DND-41 (cell line): ENCODE measurements at regions not wholly inside any gene's neighbourhood (a gene's known extent, or its start where the extent isn't known, plus 50 kb on each side); places are given as distances from the start of the nearest gene placed in this dataset.

Experiments
- EZH2 ChIP-seq: IDR thresholded peaks from 3 replicates; pipeline ENCODE4 v1.6.1; 2012; ENCODE audit warnings: borderline replicate concordance, low read depth, mild to moderate bottlenecking, moderate library complexity, low read length, inconsistent platforms; ENCODE audit not compliant: severe bottlenecking
- TF ChIP-seq, protein P1 (sequence below): IDR thresholded peaks from 2 replicates; pipeline ENCODE4 v1.5.1; 2012; ENCODE audit warnings: borderline replicate concordance, low read length, moderate library complexity, mild to moderate bottlenecking; ENCODE audit not compliant: poor library complexity, severe bottlenecking; ENCODE audit errors: extremely low read depth

DNA sequence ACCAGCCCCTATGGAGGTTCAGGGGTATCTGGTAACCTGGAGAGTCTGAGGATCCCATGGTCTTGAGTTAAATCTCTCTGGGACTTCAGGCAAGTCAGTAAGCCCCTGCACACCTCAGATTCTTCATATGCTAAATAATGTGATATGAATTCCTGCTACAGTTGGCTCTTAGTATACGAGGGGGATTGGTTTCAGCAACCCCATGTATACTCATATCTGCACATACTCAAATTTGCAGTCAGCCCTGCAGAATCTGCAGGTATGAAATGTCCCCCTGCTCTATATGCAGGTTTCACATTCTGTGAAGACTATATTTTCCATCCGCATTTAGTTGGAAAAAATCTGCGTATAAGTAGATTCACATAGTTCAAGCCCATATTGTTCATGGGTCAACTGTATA lies 136.6 kb downstream of the TOMM20 start:
- TF ChIP-seq, protein P1, sequence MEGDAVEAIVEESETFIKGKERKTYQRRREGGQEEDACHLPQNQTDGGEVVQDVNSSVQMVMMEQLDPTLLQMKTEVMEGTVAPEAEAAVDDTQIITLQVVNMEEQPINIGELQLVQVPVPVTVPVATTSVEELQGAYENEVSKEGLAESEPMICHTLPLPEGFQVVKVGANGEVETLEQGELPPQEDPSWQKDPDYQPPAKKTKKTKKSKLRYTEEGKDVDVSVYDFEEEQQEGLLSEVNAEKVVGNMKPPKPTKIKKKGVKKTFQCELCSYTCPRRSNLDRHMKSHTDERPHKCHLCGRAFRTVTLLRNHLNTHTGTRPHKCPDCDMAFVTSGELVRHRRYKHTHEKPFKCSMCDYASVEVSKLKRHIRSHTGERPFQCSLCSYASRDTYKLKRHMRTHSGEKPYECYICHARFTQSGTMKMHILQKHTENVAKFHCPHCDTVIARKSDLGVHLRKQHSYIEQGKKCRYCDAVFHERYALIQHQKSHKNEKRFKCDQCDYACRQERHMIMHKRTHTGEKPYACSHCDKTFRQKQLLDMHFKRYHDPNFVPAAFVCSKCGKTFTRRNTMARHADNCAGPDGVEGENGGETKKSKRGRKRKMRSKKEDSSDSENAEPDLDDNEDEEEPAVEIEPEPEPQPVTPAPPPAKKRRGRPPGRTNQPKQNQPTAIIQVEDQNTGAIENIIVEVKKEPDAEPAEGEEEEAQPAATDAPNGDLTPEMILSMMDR = no peak
- no peak for TF ChIP-seq EZH2
